ENCODE measurements at regions not wholly inside any gene's neighbourhood (a gene's known extent, or its start where the extent isn't known, plus 50 kb on each side); places are given as distances from the start of the nearest gene placed in this dataset.

DNA sequence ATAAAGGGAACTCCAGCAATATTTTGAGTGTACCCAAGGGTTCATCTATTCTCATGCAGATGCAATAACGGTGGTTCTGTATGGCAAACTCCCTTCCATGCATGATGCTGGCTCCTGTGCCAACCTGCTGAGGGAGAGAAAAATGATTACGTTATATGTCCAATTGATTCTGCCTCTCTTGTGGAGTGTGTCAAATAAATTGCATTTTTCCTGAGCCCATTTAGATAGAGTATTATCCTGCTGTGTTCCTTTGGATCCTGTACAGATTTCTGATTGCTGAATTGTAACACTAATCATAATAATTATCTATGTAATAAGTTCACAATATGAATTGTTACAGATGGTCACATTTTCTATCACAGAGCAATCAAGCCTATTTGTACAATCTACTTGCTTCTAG, 821.7 kb downstream of the C4orf33 start:
- Histone ChIP-seq H3K4me1 (no peaks in the 10 kb centered on the region), H3K27ac (no peak overlapping the region), H3K4me3 (no peak overlapping the region), H3K36me3 (no peaks in the 10 kb centered on the region), H3K27me3 (no peaks in the 10 kb centered on the region), H3K9me3 (no peaks in the 10 kb centered on the region)
- TF ChIP-seq, protein P1, sequence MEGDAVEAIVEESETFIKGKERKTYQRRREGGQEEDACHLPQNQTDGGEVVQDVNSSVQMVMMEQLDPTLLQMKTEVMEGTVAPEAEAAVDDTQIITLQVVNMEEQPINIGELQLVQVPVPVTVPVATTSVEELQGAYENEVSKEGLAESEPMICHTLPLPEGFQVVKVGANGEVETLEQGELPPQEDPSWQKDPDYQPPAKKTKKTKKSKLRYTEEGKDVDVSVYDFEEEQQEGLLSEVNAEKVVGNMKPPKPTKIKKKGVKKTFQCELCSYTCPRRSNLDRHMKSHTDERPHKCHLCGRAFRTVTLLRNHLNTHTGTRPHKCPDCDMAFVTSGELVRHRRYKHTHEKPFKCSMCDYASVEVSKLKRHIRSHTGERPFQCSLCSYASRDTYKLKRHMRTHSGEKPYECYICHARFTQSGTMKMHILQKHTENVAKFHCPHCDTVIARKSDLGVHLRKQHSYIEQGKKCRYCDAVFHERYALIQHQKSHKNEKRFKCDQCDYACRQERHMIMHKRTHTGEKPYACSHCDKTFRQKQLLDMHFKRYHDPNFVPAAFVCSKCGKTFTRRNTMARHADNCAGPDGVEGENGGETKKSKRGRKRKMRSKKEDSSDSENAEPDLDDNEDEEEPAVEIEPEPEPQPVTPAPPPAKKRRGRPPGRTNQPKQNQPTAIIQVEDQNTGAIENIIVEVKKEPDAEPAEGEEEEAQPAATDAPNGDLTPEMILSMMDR (IDR thresholded peaks at IDR 0.05), result no peak
- TF ChIP-seq POLR2AphosphoS5 (IDR thresholded peaks at IDR 0.05), result no peak
- TF ChIP-seq POLR2A (IDR thresholded peaks at IDR 0.05), result no peak
- no peak for DNase-seq (ENCODE audit: low spot score in 2 of 2)
- intact Hi-C loops (cut with DNase I; ENCODE audit: low total_unique reads), result loop anchor here (5.0 kb wide), 1 partner anchor 420 kb away; no protein-coding TSS in a partner anchor

DNA sequence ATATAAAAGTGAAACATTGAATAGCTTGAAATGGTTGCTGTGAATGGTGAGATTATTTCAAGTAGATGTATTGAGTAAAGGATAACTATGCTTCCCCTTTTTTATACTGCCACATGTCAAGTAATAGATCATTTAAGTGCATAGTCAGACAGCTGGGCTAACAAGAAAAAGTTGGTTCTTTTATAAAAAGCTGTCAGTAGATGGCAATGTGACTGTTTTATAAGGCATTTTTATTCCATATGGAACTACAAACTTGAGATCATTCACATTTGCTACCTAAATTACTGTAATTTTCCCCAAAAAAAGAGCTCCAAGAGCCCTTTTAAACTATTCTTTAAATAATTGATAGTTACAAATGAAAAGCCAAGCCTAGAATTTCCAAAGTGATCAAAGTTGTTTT, 831.0 kb downstream of the C4orf33 start:
- DNase-seq (ENCODE audit: low spot score in 2 of 2), result no peak
- H3K4me3 ChIP-seq, result no peak overlapping the region
- no peaks in the 10 kb centered on the region for H3K4me1 ChIP-seq
- H3K27ac ChIP-seq, result no peak overlapping the region
- no peaks in the 10 kb centered on the region for H3K27me3 ChIP-seq
- intact Hi-C loops (cut with DNase I; ENCODE audit: low total_unique reads), result no loop called here
- TF ChIP-seq, protein P1 (IDR thresholded peaks at IDR 0.05), result no peak
- no peak for TF ChIP-seq POLR2AphosphoS5 (IDR thresholded peaks at IDR 0.05)
- no peak for TF ChIP-seq POLR2A (IDR thresholded peaks at IDR 0.05)
- no peaks in the 10 kb centered on the region for H3K9me3 ChIP-seq
- H3K36me3 ChIP-seq, result no peaks in the 10 kb centered on the region

DNA sequence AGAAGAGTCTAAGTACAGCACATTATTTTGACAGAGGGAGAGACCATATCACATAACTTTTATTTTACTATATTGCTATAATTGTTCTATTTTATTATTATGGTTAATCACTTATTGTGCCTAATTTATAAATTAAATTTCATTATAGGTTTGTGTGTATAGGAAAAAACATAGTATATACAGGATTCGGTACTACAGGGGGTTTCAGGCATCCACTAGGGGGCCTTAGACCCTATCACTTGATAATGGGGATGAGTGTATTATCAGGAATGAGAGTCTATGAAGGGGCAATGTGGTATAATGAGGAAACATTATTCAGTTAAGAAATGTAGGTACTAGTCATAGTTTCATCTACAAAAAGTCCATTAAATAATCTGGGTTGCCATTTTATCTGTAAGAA, 833.1 kb downstream of the C4orf33 start:
- no peak for DNase-seq (ENCODE audit: low spot score in 2 of 2)
- Histone ChIP-seq H3K4me3 (no peak overlapping the region), H3K27me3 (no peaks in the 10 kb centered on the region), H3K27ac (no peak overlapping the region), H3K9me3 (no peaks in the 10 kb centered on the region), H3K4me1 (no peaks in the 10 kb centered on the region), H3K36me3 (no peaks in the 10 kb centered on the region)
- intact Hi-C loops (cut with DNase I; ENCODE audit: low total_unique reads), result no loop called here
- TF ChIP-seq POLR2A (IDR thresholded peaks at IDR 0.05), result no peak
- TF ChIP-seq, protein P1 (IDR thresholded peaks at IDR 0.05), result no peak
- no peak for TF ChIP-seq POLR2AphosphoS5 (IDR thresholded peaks at IDR 0.05)

DNA sequence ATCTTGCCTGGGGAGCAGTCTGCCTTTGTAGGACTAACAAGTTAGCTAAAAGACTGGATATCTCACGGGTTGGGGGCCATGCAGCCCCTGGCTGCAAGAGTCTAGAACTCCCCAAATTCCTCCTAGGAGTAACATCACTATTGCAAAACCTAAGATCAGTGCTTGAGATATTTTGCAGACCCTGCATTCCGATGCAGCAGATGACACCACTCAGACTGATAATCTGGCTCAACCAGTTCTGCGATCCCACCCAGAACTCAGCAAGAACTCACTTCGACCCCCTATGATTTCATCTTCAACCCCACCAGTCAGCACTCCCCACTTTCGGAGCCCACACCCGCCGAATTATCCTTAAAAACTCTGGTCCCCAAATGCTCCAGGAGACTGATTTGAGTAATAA, 834.0 kb downstream of the C4orf33 start:
- H3K27ac ChIP-seq, result no peak overlapping the region
- no peaks in the 10 kb centered on the region for H3K4me1 ChIP-seq
- H3K9me3 ChIP-seq, result no peaks in the 10 kb centered on the region
- no peak overlapping the region for H3K4me3 ChIP-seq
- no peaks in the 10 kb centered on the region for H3K27me3 ChIP-seq
- DNase-seq (ENCODE audit: low spot score in 2 of 2), result no peak
- no peaks in the 10 kb centered on the region for H3K36me3 ChIP-seq
- TF ChIP-seq POLR2AphosphoS5 (IDR thresholded peaks at IDR 0.05) (no peak), POLR2A (IDR thresholded peaks at IDR 0.05) (no peak)
- TF ChIP-seq, protein P1 (IDR thresholded peaks at IDR 0.05), result no peak
- intact Hi-C loops (cut with DNase I; ENCODE audit: low total_unique reads), result no loop called here

DNA sequence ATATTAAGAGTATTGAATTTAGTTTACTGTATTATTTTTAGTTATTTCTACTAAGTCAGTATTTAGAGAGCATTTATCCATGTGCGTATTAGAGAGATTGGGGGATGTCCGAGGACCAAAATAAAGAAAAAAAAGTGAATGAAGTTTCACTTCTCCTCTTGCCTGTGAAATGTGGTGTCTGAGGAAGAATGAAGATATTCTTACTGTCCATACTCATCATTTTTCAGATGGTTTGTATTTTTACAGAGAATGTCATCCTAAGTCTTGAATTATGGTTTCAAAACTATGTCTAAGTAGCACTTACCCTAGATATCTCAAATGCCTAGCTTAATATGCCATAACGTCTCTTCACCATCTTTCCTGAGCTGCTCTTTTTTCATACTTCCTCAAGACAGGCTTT, 854.3 kb downstream of the C4orf33 start:
- H3K9me3 ChIP-seq, result no peaks in the 10 kb centered on the region
- intact Hi-C loops (cut with DNase I; ENCODE audit: low total_unique reads), result no loop called here
- no peak overlapping the region for H3K4me3 ChIP-seq
- no peaks in the 10 kb centered on the region for H3K27me3 ChIP-seq
- TF ChIP-seq POLR2AphosphoS5 (IDR thresholded peaks at IDR 0.05) (no peak), POLR2A (IDR thresholded peaks at IDR 0.05) (no peak)
- TF ChIP-seq, protein P1 (IDR thresholded peaks at IDR 0.05), result no peak
- no peaks in the 10 kb centered on the region for H3K36me3 ChIP-seq
- DNase-seq (ENCODE audit: low spot score in 2 of 2), result no peak
- no peak overlapping the region for H3K27ac ChIP-seq
- H3K4me1 ChIP-seq, result no peaks in the 10 kb centered on the region
